ENCODE measurements at regions not wholly inside any gene's neighbourhood (a gene's known extent, or its start where the extent isn't known, plus 50 kb on each side); places are given as distances from the start of the nearest gene placed in this dataset.

DNA sequence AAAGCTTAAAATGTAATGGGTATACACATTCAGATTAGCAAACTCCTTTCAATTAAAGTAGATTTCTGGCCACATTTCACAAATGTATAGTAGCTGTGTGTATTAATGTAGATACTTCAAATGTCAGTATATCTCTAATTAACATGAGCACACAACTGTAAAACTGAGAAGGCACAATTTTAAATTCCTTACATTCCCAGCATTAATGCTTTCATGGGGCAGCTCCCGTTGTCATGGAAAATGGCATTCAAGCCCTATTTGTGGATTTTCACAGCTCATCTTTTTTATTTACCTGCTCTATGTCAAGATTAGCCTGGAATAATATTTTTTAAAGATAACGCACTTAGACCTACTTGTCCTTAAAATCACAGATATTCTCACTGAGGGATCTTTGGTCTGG lies 113.6 kb upstream of the SOX6 start:
- no peaks in the 10 kb centered on the region for H3F3A ChIP-seq (ENCODE audit: insufficient read depth)
- H3K36me3 ChIP-seq (ENCODE audit: low read length) = no peaks in the 10 kb centered on the region
- no peak overlapping the region for H3K4me3 ChIP-seq (ENCODE audit: insufficient read depth, low read length, poor library complexity, severe bottlenecking)
- H3K27ac ChIP-seq (ENCODE audit: low read depth, low read length) = no peak overlapping the region
- no peaks in the 10 kb centered on the region for H3K9me3 ChIP-seq (ENCODE audit: insufficient read depth, low read length)
- no peak overlapping the region for H3K9ac ChIP-seq (ENCODE audit: low read length)
- no peak overlapping the region for H2AFZ ChIP-seq (ENCODE audit: low read depth, low read length, severe bottlenecking)
- TF ChIP-seq, protein P1, sequence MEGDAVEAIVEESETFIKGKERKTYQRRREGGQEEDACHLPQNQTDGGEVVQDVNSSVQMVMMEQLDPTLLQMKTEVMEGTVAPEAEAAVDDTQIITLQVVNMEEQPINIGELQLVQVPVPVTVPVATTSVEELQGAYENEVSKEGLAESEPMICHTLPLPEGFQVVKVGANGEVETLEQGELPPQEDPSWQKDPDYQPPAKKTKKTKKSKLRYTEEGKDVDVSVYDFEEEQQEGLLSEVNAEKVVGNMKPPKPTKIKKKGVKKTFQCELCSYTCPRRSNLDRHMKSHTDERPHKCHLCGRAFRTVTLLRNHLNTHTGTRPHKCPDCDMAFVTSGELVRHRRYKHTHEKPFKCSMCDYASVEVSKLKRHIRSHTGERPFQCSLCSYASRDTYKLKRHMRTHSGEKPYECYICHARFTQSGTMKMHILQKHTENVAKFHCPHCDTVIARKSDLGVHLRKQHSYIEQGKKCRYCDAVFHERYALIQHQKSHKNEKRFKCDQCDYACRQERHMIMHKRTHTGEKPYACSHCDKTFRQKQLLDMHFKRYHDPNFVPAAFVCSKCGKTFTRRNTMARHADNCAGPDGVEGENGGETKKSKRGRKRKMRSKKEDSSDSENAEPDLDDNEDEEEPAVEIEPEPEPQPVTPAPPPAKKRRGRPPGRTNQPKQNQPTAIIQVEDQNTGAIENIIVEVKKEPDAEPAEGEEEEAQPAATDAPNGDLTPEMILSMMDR (IDR thresholded peaks at IDR 0.05; ENCODE audit: insufficient read depth, low read length, poor library complexity, severe bottlenecking) = no peak
- no peak for TF ChIP-seq EZH2phosphoT487 (conservative IDR thresholded peaks at IDR 0.05; ENCODE audit: low read length)
- no peak overlapping the region for H3K4me2 ChIP-seq (ENCODE audit: low read depth, low read length, poor library complexity, severe bottlenecking)
- no peaks in the 10 kb centered on the region for H4K20me1 ChIP-seq (ENCODE audit: low read depth, low read length)
- no peaks in the 10 kb centered on the region for H3K79me2 ChIP-seq (ENCODE audit: insufficient read depth, low read length)
- H3K9me2 ChIP-seq (replicated peaks; ENCODE audit: insufficient read depth, low read length) = no peaks in the 10 kb centered on the region
- 0 out of 2 replicates have a peak, but pooled peaks cover 3% of the 10 kb centered on the region for H3K27me3 ChIP-seq (ENCODE audit: low read length)

DNA sequence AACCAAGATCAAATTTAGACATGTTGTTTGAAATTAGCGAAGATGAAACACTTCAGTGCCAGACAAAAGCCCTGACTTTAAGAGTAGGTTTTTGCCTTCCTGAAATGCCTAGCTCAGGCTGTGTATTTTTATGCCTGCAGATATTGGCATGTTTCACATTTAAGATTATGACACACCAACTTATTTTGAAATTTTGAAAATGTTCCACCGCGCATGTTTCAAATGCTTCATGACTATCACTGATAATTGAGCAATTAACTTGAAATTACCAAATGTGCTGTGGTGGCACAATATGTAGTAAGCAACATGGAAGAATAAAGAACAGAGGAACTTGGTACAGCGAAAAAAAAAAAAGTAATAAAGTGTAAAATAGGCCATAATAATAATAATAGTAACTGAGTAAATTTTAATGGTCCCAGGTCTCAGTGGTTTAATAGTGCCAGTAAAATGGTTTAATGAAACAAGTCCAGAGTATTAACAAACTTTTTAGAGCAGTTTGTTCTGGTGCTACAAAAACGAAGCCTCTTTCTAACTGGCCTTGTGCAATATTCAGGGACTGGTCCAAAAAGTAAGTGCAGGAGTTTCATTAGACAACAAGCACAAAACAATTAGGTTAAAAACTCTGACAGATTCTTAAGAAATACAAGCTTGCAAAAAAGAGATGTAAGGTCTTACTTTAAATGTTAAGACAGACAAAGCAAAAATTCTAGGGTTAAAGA lies 112.5 kb upstream of the SOX6 start:
- Histone ChIP-seq H3K4me2 (ENCODE audit: low read depth, low read length, poor library complexity, severe bottlenecking) (no peak overlapping the region), H3K27me3 (ENCODE audit: low read length) (0 out of 2 replicates have a peak, but pooled peaks cover 3% of the 10 kb centered on the region), H4K20me1 (ENCODE audit: low read depth, low read length) (no peaks in the 10 kb centered on the region), H2AFZ (ENCODE audit: low read depth, low read length, severe bottlenecking) (no peak overlapping the region), H3K27ac (ENCODE audit: low read depth, low read length) (no peak overlapping the region), H3K9ac (ENCODE audit: low read length) (no peak overlapping the region), H3K9me3 (ENCODE audit: insufficient read depth, low read length) (no peaks in the 10 kb centered on the region), H3K4me3 (ENCODE audit: insufficient read depth, low read length, poor library complexity, severe bottlenecking) (no peak overlapping the region), H3K36me3 (ENCODE audit: low read length) (no peaks in the 10 kb centered on the region), H3K79me2 (ENCODE audit: insufficient read depth, low read length) (no peaks in the 10 kb centered on the region), H3F3A (ENCODE audit: insufficient read depth) (no peaks in the 10 kb centered on the region), H3K9me2 (replicated peaks; ENCODE audit: insufficient read depth, low read length) (no peaks in the 10 kb centered on the region)
- no peak for TF ChIP-seq EZH2phosphoT487 (conservative IDR thresholded peaks at IDR 0.05; ENCODE audit: low read length)
- TF ChIP-seq, protein P1 (IDR thresholded peaks at IDR 0.05; ENCODE audit: insufficient read depth, low read length, poor library complexity, severe bottlenecking) = no peak

DNA sequence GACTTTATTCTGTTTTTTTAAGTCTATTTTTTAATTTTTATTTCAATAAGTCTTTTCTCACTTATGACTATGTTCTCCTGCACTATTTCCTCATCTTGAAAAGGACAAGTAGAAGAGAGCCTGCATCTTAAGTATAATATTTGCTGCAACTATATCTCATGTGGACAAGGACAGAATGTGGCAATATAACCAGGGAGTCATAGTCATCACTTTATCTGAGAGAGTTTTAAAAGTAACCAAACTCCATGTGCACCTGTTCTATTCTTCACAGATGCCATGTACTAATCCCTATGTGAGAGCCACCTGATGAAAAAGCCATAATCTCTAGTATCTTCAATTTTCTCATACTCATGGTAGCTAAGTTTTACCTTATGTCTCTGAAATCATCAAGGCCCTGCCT lies 104.2 kb upstream of the SOX6 start:
- Histone ChIP-seq H3K9me3 (ENCODE audit: insufficient read depth, low read length) (no peaks in the 10 kb centered on the region), H2AFZ (ENCODE audit: low read depth, low read length, severe bottlenecking) (no peak overlapping the region), H3K79me2 (ENCODE audit: insufficient read depth, low read length) (no peaks in the 10 kb centered on the region), H3K36me3 (ENCODE audit: low read length) (no peaks in the 10 kb centered on the region), H3K4me3 (ENCODE audit: insufficient read depth, low read length, poor library complexity, severe bottlenecking) (no peak overlapping the region), H3K9ac (ENCODE audit: low read length) (no peak overlapping the region), H3K27me3 (ENCODE audit: low read length) (no peaks in the 10 kb centered on the region), H3K27ac (ENCODE audit: low read depth, low read length) (no peak overlapping the region), H3K9me2 (replicated peaks; ENCODE audit: insufficient read depth, low read length) (no peaks in the 10 kb centered on the region), H4K20me1 (ENCODE audit: low read depth, low read length) (no peaks in the 10 kb centered on the region), H3K4me2 (ENCODE audit: low read depth, low read length, poor library complexity, severe bottlenecking) (no peak overlapping the region), H3F3A (ENCODE audit: insufficient read depth) (no peaks in the 10 kb centered on the region)
- TF ChIP-seq, protein P1 (IDR thresholded peaks at IDR 0.05; ENCODE audit: insufficient read depth, low read length, poor library complexity, severe bottlenecking) = no peak
- TF ChIP-seq EZH2phosphoT487 (conservative IDR thresholded peaks at IDR 0.05; ENCODE audit: low read length) = no peak

Measured in SU-DHL-6 (cell line).